G401.6 (cell line): ENCODE measurements at regions not wholly inside any gene's neighbourhood (a gene's known extent, or its start where the extent isn't known, plus 50 kb on each side); places are given as distances from the start of the nearest gene placed in this dataset.
"Not testable (repeated sequence)": the region's sequence is repeated elsewhere in the genome, so short reads cannot be mapped to it uniquely, and the experiment has no call there.

Experiments
- FAIRE-seq: peaks from 2 replicates; lab custom pipeline; 2012; peaks lifted over from hg19 to GRCh38; lab: Jason Lieb, UNC

- FAIRE-seq, result no peak
These were observed 154.5 kb upstream of the ECI2 start for GRCh38 chr6:4289770-4290320.

DNA sequence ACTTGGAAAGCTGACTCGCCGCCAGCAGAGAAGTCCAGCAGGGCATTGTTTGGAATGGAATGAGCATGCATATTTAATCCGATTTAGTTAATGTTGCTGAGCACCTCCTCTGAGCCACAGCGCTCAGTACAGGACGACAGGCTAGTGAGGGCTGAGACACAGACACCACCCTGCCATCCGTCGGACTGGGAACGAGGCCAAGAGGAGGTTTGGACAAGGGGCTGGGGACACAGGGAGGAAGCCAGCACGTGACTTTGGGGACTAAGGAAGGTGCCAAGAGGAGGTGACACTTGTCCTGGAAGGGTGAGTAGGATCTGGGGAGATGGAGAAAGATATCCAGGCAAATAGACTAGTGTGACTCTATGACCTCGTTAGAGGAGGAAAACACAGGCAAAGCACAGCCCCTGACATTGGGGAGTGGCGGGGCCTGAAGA is 152.5 kb upstream of the ECI2 start:
- no peak for FAIRE-seq

DNA sequence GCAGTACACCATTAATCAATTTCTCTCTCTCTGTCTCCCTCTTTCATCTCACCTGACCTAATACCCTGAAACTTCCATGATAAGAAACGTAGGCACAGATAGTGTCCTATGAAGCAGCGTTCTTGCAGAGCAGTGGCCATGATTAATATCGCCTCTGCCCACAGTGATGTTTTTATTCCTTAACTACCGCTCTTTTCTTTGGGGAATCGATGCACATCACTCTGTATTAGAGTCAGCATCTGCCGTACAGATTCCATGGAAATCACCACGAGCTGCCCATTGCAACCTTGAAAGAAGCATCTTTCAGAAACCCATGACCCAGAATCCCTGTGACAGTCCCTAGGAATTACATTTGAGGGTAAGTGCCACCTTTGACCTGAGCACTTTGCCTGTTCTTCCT is 152.0 kb upstream of the ECI2 start:
- no peak for FAIRE-seq

DNA sequence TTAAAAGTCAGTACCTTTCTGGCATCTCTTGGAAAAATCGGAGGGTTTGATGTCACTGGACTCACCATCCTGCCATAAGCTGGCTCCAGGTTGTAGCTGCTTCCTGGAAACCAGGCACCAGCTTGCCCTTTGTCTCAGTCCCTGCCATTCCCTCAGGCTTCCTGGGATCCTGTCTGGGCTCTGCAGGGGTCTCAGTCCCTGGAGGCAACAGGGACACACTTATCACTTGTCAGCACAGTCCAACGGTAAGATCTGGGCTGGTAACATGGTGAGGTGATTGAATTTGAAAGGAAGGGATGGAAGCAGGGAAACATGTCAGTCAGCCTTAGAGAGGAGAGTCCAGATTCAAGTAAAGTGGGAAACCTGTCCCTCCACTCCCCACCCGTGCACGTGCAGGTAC is 147.6 kb upstream of the ECI2 start:
- no peak for FAIRE-seq

DNA sequence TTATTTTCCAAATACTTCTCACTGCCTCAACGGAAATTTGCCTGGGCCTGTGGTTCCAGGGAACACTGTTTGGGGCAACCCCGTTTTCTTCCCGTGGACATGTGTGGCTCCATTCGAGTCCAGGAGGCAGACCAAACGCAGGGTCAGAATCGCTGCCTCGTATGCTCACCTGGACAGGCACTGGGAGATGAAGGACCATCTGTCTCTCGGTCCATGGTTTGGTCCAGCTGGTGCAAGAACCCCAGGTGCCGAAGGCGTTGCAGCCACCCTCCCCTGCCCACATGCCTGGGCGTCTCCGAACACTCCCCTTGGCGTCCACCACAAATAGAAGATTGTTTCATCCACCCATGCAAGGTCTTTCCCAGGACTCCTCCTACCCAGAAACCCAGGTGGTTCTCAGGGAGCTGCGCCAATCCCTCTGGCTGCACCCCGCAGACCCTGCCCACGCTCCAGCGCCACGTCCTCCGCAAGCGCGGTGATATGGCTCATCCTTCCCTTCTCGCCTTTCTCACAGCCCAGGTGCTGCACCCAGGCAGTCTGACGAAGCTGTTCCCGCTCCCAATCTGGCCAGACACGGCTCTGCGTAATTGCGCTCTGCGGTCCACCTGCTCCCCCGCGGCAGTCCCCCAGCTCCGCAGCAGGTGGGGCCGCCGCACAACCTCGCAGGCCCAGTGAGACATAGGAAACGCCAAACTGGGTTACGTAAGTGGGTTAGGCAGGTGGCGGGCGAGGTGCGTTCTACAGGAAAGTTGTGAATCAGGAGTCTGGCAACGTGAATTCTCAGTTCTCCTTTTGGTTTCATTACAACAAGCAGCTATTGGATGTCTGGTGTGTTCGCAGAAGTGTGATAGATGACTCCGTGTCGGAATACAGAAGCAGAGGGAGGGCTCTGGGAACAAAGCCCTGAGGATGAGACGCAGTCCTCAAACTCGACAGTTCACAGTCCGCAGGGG is 146.2 kb upstream of the ECI2 start:
- FAIRE-seq, result no peak

DNA sequence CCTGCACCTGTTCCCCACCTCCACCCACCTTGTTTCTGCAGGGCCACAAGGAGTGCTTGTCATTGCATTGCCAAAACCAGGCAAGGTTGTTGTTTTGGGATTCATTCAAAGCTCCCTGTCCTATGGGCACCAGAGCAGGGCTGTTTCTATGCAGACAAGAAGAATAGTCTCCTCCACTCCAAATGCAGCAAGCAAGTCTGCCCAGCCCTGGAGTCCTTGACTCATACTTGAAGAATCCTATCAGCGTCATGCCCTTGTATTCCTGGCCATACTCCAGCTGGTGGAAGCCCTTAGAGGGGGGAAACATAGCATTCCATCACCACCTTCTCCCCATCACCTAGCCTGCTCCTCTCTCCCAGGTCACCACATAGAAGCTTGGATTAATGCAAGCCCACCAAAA is 145.3 kb upstream of the ECI2 start:
- no peak for FAIRE-seq

DNA sequence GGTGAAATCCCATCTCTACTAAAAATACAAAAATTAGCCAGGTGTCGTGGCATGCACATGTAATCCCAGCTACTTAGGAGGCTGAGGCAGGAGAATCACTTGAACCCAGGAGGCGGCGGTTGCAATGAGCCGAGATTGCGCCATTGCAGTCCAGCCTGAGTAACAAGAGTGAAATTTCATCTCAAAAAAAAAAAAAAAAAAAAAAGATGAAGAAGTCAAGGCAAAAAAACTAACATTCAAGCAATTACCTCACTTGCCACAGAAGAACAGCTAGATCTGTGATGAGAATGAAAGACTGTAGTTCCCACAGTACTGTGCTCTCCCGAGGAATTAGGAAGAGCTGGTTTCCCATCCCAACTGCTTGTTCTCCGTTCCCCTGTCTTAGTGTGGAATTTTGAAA is 144.7 kb upstream of the ECI2 start:
- FAIRE-seq, result no peak

DNA sequence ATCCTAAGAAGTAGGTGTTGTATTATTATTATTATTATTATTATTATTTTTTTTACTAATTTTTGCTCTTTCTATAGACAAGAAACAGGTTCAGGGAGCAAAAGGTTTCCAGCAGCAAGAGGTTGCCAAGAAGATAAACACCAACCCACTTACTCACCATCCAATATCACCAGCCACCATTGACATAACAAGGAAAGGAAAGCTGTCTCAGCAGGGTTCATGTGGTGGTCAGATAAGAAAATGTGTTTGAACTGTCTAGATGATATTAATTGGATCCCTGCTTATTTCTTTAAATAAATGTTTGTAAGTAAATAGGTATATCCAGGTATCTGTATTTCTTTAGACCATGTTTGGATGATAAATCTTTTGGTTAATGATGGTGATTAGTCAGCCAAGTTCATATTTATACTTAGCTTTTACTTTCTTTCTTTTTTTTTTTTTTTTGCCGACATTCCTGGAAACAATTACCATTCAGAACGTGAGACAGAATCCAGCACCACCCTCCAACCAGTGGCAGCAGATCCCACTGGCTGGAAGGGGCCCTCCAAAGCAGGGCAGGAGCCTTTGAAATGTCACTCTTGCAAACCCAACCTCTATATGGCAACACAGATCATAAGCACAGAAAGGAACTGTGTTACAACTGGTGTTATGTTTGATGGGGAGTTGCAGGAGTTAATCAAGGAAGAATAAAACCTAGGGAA is 139.2 kb upstream of the ECI2 start:
- FAIRE-seq, result no peak

DNA sequence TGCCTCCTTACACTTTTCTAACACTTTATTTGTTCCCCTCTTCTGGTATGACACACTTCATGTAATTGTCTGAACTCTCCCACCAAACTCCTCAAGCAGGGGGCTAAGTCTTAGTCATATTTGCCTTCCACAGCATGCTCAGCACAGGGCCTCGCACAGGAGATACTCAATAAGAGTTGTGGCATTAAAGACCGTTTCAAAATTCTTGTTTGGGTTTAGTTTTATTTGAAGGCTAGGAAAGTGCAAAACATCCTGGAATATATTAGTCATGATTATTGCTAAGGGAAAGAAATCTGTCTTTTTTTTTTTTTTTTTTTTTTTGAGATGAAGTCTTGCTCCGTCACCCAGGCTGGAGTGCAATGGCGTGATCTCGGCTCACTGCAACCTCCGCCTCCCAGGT is 137.6 kb upstream of the ECI2 start:
- no peak for FAIRE-seq

DNA sequence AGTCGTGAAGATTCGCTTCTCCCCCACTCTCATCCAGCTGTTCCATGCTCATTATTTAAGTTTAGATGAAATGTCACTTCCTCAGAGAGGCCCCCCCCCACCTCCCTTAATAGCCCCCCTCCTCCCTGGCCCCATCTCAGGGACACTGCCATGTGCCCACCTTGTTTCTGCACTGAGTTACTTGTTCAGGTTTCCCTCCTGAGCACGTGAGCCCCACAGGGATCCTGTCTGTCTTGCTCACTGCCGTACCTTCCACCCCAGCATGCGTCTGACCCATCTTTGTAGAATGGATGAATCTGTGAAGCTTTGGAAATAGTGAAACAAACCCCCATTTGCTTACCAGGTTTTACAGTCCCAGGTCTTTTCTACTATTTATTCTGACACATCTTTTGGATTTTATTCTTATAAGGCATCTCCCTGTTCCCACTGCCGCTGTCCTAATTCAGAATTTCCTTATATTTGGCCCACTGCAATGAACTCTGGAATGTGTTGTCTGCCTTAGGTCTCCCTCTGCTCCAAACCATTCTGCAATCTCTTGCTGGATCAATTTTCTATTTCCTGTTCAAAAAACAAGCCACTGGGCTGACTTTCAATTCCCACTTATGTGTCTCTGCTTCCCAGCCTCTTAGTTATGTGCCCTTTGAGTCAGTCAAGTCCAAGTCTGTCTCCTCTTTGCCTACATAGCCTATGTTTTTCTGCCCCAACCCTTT is 136.5 kb upstream of the ECI2 start:
- no peak for FAIRE-seq

- FAIRE-seq, result no peak
These were observed 135.4 kb upstream of the ECI2 start for GRCh38 chr6:4270776-4271175.

- FAIRE-seq, result no peak
These were observed 134.6 kb upstream of the ECI2 start for GRCh38 chr6:4270001-4270400.

DNA sequence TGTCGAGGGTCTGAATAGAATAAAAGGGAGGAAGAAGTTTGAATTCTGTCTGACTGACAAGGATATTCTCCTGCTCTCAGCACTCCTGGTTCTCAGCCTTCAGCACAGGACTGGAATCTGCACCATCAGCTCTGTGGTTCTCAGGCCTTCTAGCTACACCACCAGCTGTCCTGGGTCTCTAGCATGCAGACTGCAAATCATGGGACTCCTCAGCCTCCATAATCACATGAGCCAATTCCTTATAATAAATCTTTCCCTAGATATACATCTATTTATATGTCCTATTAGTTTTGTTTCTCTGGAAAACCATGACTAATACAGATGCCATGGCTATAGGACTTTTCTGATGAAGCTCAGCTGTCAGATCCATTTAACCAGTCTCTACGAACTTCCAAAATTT is 132.8 kb upstream of the ECI2 start:
- no peak for FAIRE-seq

DNA sequence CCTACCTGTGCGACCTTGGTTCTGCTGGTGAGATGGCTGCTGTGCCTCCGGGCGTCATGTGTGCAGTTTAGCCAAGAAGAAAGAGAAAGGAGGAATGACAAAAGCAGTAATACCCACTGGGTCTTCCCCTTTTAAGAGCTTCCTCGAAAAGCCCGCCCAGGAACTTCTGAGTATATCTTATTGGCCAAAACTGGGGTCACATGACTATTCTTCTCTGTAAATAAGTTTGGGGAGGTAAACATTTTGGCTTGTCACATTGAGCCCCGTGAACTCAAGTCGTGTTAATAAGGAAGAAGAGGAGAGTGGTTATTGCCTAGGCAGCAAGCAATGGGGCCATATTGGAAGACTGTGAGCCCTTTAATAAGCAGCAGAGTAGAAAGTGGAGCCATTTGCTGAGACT is 130.4 kb upstream of the ECI2 start:
- FAIRE-seq, result no peak

DNA sequence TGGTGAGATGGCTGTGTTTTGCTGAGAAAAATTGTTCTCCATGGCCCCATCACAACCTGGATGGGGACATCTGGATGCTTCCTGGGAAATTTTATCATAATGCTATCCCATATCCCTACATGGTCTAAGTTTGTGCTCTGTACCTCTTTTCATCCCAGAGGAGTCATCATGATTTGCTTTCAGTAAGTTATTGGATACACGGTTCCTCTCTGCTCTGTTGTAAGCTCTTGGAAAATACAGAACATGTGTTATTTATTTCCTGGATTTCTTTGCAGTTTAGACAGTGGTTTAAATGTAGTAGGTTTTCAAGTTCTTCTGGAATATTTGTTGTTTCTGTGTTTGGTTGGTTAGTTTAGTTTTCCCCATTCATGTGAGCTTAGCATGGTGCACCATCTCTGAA is 129.2 kb upstream of the ECI2 start:
- FAIRE-seq, result no peak

DNA sequence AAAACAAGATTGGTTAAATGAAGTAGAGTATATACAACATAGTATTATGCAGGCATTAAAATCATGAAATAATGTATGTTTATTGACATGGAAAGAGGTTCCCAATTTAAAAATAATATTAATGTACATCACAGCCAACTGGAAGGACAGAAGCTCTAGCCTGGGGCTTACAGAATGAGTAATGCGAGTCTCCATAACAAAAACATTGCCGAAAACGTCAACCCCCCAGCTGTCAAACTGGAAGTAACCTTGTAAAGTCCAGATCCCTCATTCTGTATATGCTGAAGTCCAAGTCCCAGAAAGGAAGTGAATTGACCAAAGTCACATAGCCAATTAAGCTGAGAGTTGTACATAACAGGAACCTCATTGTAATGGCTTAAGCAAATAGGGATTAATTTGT is 128.7 kb upstream of the ECI2 start:
- FAIRE-seq, result no peak

GRCh38 chr6:4262526-4262925 is 127.2 kb upstream of the ECI2 start:
- no peak for FAIRE-seq

- FAIRE-seq, result no peak
These were observed 124.0 kb upstream of the ECI2 start for GRCh38 chr6:4259391-4259790.

DNA sequence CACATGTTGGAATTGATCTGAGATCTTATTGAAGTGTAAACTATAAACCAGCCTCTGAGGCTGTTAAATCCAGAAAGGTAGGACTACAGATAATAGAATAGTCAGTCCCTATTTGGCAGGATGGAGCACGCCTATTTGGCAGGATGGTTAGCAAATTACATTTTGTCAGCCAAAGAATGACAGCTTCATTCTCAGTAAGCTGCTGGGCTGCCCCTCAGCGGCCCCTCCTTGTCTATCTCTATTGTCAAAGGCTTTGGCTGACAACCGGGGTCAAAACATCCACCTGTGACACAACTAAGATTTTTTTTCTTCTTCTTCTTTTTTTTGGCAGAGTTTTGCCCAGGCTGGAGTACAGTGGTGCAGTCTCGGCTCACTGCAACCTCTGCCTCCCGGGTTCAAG is 123.4 kb upstream of the ECI2 start:
- no peak for FAIRE-seq

DNA sequence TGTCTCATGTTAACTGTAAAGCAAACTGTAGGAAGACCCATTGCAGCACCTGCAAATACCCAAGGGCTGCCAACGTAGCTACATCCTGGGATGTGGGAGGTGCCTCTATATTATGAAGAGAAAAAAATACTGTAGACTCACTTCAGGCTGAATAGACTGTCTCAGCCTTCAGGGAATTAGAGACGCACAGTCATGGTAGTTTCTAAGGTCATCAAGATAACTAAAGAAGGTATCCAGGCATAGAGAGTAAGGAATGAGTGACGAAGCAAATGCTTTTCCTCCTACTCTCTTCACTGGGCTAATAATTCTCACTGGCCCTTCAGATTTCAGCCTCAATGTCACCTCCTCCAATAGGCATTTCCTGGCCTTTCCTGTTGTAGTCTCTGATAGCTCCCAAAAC is 121.6 kb upstream of the ECI2 start:
- no peak for FAIRE-seq

DNA sequence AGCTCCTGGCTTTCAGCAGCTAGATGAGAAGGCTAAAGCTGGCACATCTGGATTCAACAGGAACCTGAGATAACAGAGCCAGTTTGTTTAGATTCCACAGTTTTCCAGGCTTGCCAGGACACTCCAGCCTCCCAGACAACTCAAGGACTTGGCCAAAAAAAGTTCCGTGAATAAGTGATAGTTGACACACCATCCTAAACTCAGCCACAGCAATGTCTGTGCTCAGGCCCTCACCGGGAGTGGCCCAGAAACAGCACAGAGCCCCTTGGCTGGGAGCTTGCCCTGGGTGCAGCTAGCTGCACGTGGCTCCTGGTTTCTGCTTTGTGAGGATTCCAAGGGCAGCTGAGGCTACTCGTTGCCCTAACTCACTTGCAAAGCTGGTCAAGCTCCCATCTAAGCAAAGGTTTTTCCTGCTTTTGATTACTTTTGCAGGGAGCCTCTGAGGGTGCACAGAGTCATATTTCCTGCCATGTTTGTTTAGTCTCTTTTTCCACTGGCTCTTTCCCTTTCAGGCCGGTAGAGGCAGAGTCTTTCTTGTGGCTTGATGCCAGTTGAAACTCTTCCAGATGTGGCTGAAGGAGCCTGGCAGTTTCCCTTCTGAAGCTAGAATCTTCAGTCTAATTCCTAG is 118.3 kb upstream of the ECI2 start:
- FAIRE-seq, result no peak

- not testable (repeated sequence) for FAIRE-seq
These were observed 117.1 kb upstream of the ECI2 start for GRCh38 chr6:4252445-4252844.
